Nephron (organoid): ENCODE measurements at regions not wholly inside any gene's neighbourhood (a gene's known extent, or its start where the extent isn't known, plus 50 kb on each side); places are given as distances from the start of the nearest gene placed in this dataset.

Experiments
- H3K27ac Mint-ChIP-seq, 3 experiments: 2 replicates each; pipeline ENCODE4 v1.8.0; 2020; ENCODE audit warnings: mixed read lengths in 3 of 3, mild to moderate bottlenecking in 2 of 3, moderate library complexity in 1 of 3
- H3K27me3 Mint-ChIP-seq: 2 replicates; pipeline ENCODE4 v1.8.0; 2021; ENCODE audit warnings: low read depth, mild to moderate bottlenecking, moderate library complexity, mixed read lengths
- H3K36me3 Mint-ChIP-seq: 2 replicates; pipeline ENCODE4 v1.8.0; 2020; ENCODE audit warnings: low read depth, mixed read lengths
- H3K4me1 Mint-ChIP-seq: 2 replicates; pipeline ENCODE4 v1.8.0; 2020; ENCODE audit warnings: mixed read lengths
- H3K4me3 Mint-ChIP-seq, 3 experiments: 2 replicates each; pipeline ENCODE4 v1.8.0; 2020; ENCODE audit warnings: mild to moderate bottlenecking in 3 of 3, mixed read lengths in 3 of 3, moderate library complexity in 2 of 3
- H3K9me3 Mint-ChIP-seq: 2 replicates; pipeline ENCODE4 v1.8.0; 2020; ENCODE audit warnings: mixed read lengths
- CTCF ChIP-seq, 3 experiments: fragments of 200-600 bp; sonication (generic); IDR thresholded peaks; one replicate each; pipeline ENCODE4 v1.5.0; 2021; ENCODE audit warnings: antibody characterized with exemption in 3 of 3; ENCODE audit not compliant: unreplicated experiment in 3 of 3

- Mint-ChIP-seq H3K4me1 (peaks cover 38% of the 10 kb centered on the region), H3K4me3 (peak overlapping the region in 1 of 3 experiments; percentile 16), H3K9me3 (no peaks in the 10 kb centered on the region), H3K27me3 (peaks cover 6% of the 10 kb centered on the region), H3K27ac (peak overlapping the region; percentile 32 to 89 (median 61)), H3K36me3 (no peaks in the 10 kb centered on the region)
- TF ChIP-seq CTCF (IDR thresholded peaks at IDR 0.05; ENCODE audit: unreplicated experiment in 3 of 3), result no peak
Measured at GRCh38 chr3:73706771-73707170, 82.0 kb upstream of the PDZRN3 start.

- Mint-ChIP-seq H3K4me1 (peaks cover 38% of the 10 kb centered on the region), H3K36me3 (no peaks in the 10 kb centered on the region), H3K4me3 (no peak overlapping the region), H3K27me3 (peaks cover 6% of the 10 kb centered on the region), H3K9me3 (no peaks in the 10 kb centered on the region), H3K27ac (no peak overlapping the region)
- no peak for TF ChIP-seq CTCF (IDR thresholded peaks at IDR 0.05; ENCODE audit: unreplicated experiment in 3 of 3)
Measured at GRCh38 chr3:73705792-73706191, 81.1 kb upstream of the PDZRN3 start.

- H3K27ac Mint-ChIP-seq, result no peak overlapping the region
- no peaks in the 10 kb centered on the region for H3K9me3 Mint-ChIP-seq
- H3K4me1 Mint-ChIP-seq, result peaks cover 1% of the 10 kb centered on the region
- peaks cover 3% of the 10 kb centered on the region for H3K27me3 Mint-ChIP-seq
- H3K36me3 Mint-ChIP-seq, result no peaks in the 10 kb centered on the region
- no peak for TF ChIP-seq CTCF (IDR thresholded peaks at IDR 0.05; ENCODE audit: unreplicated experiment in 3 of 3)
- H3K4me3 Mint-ChIP-seq, result no peak overlapping the region
Measured at GRCh38 chr3:73699327-73699726, 74.6 kb upstream of the PDZRN3 start.

DNA sequence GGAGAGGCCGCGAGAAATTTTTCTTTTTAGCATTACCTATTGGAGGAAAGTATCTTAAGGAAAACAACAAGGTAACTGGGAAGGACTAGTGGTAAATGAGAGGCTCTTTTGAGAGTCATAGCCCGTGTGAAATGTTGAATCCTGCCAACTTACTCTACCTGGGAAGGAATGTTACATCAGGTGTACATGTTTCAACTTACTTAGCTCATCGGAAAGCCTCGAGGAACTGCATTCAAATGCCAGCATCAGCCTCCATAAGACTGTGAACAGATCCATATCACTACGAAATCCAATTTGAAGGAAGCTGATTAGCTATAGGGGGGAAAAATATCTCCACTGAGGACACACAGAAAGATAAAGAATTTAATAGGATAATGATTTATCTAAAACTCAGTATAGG lies 72.3 kb upstream of the PDZRN3 start:
- H3K4me1 Mint-ChIP-seq, result no peaks in the 10 kb centered on the region
- no peaks in the 10 kb centered on the region for H3K36me3 Mint-ChIP-seq
- H3K4me3 Mint-ChIP-seq, result no peak overlapping the region

GRCh38 chr3:73695841-73696240 lies 71.1 kb upstream of the PDZRN3 start:
- H3K4me1 Mint-ChIP-seq, result no peaks in the 10 kb centered on the region

More for the DNA sequence above, 72.3 kb upstream of the PDZRN3 start:
- H3K27ac Mint-ChIP-seq, result no peak overlapping the region
- no peaks in the 10 kb centered on the region for H3K27me3 Mint-ChIP-seq
- TF ChIP-seq CTCF (IDR thresholded peaks at IDR 0.05; ENCODE audit: unreplicated experiment in 3 of 3), result no peak
- H3K9me3 Mint-ChIP-seq, result no peaks in the 10 kb centered on the region

More at GRCh38 chr3:73695841-73696240, 71.1 kb upstream of the PDZRN3 start:
- Mint-ChIP-seq H3K36me3 (no peaks in the 10 kb centered on the region), H3K27me3 (no peaks in the 10 kb centered on the region), H3K4me3 (no peak overlapping the region), H3K9me3 (no peaks in the 10 kb centered on the region), H3K27ac (no peak overlapping the region)
- TF ChIP-seq CTCF (IDR thresholded peaks at IDR 0.05; ENCODE audit: unreplicated experiment in 3 of 3), result no peak
